ENCODE measurements at regions not wholly inside any gene's neighbourhood (a gene's known extent, or its start where the extent isn't known, plus 50 kb on each side); places are given as distances from the start of the nearest gene placed in this dataset.
"Not testable (repeated sequence)": the region's sequence is repeated elsewhere in the genome, so short reads cannot be mapped to it uniquely, and the experiment has no call there.

- no peak for DNase-seq
Observed at GRCh38 chr7:86002858-86003257, 640.9 kb upstream of the GRM3 start.

GRCh38 chr7:85997515-85997914 is 646.2 kb upstream of the GRM3 start:
- DNase-seq = no peak

GRCh38 chr7:85995101-85995500 is 648.6 kb upstream of the GRM3 start:
- DNase-seq = no peak

- DNase-seq = no peak
Observed at GRCh38 chr7:85980740-85981139, 663.0 kb upstream of the GRM3 start.

GRCh38 chr7:85974176-85974575 is 669.5 kb upstream of the GRM3 start:
- DNase-seq = no peak

- no peak for DNase-seq
Observed at GRCh38 chr7:85972504-85973141, 671.1 kb upstream of the GRM3 start.

- no peak for DNase-seq
Observed at GRCh38 chr7:85954961-85955360, 688.7 kb upstream of the GRM3 start.

- DNase-seq = no peak
Observed at GRCh38 chr7:85950871-85951270, 692.8 kb upstream of the GRM3 start.

- no peak for DNase-seq
Observed at GRCh38 chr7:85950418-85950817, 693.3 kb upstream of the GRM3 start.

- DNase-seq = no peak
Observed at GRCh38 chr7:85947767-85948166, 695.9 kb upstream of the GRM3 start.

GRCh38 chr7:85940798-85941197 is 702.9 kb upstream of the GRM3 start:
- DNase-seq = no peak

- DNase-seq = no peak
Observed at GRCh38 chr7:85931919-85932318, 711.8 kb upstream of the GRM3 start.

GRCh38 chr7:85928500-85928899 is 715.2 kb upstream of the GRM3 start:
- no peak for DNase-seq

GRCh38 chr7:85927226-85927625 is 716.5 kb upstream of the GRM3 start:
- DNase-seq = no peak

GRCh38 chr7:85924062-85924461 is 719.6 kb upstream of the GRM3 start:
- no peak for DNase-seq

GRCh38 chr7:85916016-85916415 is 727.7 kb upstream of the GRM3 start:
- DNase-seq = no peak

GRCh38 chr7:85914437-85914836 is 727.6 kb upstream of the SEMA3D start:
- DNase-seq = no peak

- no peak for DNase-seq
Observed at GRCh38 chr7:85908051-85908450, 721.2 kb upstream of the SEMA3D start.

- no peak for DNase-seq
Observed at GRCh38 chr7:85897967-85898366, 711.1 kb upstream of the SEMA3D start.

GRCh38 chr7:85896531-85896930 is 709.7 kb upstream of the SEMA3D start:
- DNase-seq = no peak

GRCh38 chr7:85895835-85896234 is 709.0 kb upstream of the SEMA3D start:
- no peak for DNase-seq

- DNase-seq = not testable (repeated sequence)
Observed at GRCh38 chr7:85891900-85892299, 705.0 kb upstream of the SEMA3D start.

- no peak for DNase-seq
Observed at GRCh38 chr7:85890244-85890811, 703.5 kb upstream of the SEMA3D start.

GRCh38 chr7:85887133-85887532 is 700.3 kb upstream of the SEMA3D start:
- DNase-seq = no peak

- no peak for DNase-seq
Observed at GRCh38 chr7:85882335-85882734, 695.5 kb upstream of the SEMA3D start.

Data from activated CD8-positive, alpha-beta memory T cell treated with anti-CD3 and anti-CD28 coated beads, Interleukin-2, amount 50 U/mL, for 48 hours (primary cell).